Breast epithelium (tissue), 4 donors: ENCODE measurements at regions not wholly inside any gene's neighbourhood (a gene's known extent, or its start where the extent isn't known, plus 50 kb on each side); places are given as distances from the start of the nearest gene placed in this dataset.

Source experiments
- DNase-seq, 2 donors: peaks; one replicate each; pipeline ENCODE4 v3.0.0-alpha.2; 2019; ENCODE audit warnings: low spot score in 2 of 2
- H3K27ac ChIP-seq, 2 donors: fragments of 200-600 bp; sonication (generic) in 1 of 2; one replicate each; pipeline ENCODE4 v1.5.1; 2016 to 2019; ENCODE audit warnings: mild to moderate bottlenecking in 1 of 2
- H3K27me3 ChIP-seq, 2 donors: fragments of 200-600 bp; sonication (generic) in 1 of 2; one replicate each; pipeline versions ENCODE4 v1.5.1 to v1.6.0; 2017 to 2019; ENCODE audit warnings: control low read depth in 1 of 2, mild to moderate bottlenecking in 1 of 2
- H3K36me3 ChIP-seq: fragments of 200-600 bp; one replicate; pipeline ENCODE4 v1.5.1; 2019
- H3K4me1 ChIP-seq, 2 donors: fragments of 200-600 bp; sonication (generic); one replicate each; pipeline ENCODE4 v1.5.1; 2016 to 2019; ENCODE audit warnings: control low read depth in 1 of 2
- H3K4me3 ChIP-seq, 3 donors: fragments of 200-600 bp; sonication (generic); 1 replicate in 2 of 3; 2 replicates in 1 of 3; pipeline ENCODE4 v1.5.1; 2016 to 2019; ENCODE audit warnings: mild to moderate bottlenecking in 3 of 3, moderate library complexity in 2 of 3
- H3K9me3 ChIP-seq, 2 donors: fragments of 200-600 bp; sonication (generic) in 1 of 2; one replicate each; pipeline ENCODE4 v1.5.1; 2016 to 2019; ENCODE audit warnings: control low read depth in 1 of 2
- CTCF ChIP-seq, 3 donors: fragments of 450-650 bp; IDR thresholded peaks; one replicate each; pipeline ENCODE4 v1.5.1; 2016 to 2017; ENCODE audit warnings: antibody characterized with exemption in 3 of 3, mild to moderate bottlenecking in 3 of 3, moderate library complexity in 3 of 3
- POLR2A ChIP-seq: fragments of 450-650 bp; IDR thresholded peaks from one replicate; pipeline ENCODE4 v1.6.1; 2016; ENCODE audit warnings: antibody characterized with exemption, mild to moderate bottlenecking, moderate library complexity
- POLR2AphosphoS5 ChIP-seq, 3 donors: sonication (generic); formaldehyde crosslinking; IDR thresholded peaks; one replicate each; pipeline ENCODE4 v1.6.1; 2017; ENCODE audit warnings: antibody characterized with exemption in 3 of 3
- intact Hi-C: fragments of 100-400 bp; cut with DNase I; formaldehyde crosslinking; loops from one replicate; pipeline ENCODE4 v1.15.1; 2023; ENCODE audit warnings: low total_unique reads

GRCh38 chr6:102485480-102485879, 1092.0 kb downstream of the GRIK2 start:
- intact Hi-C loops: no loop called here
- Histone ChIP-seq H3K4me3 (no peak overlapping the region), H3K9me3 (no peaks in the 10 kb centered on the region), H3K36me3 (no peaks in the 10 kb centered on the region), H3K27me3 (no peaks in the 10 kb centered on the region), H3K27ac (no peak overlapping the region), H3K4me1 (no peaks in the 10 kb centered on the region)
- DNase-seq: no peak
- TF ChIP-seq CTCF (IDR thresholded peaks at IDR 0.05) (no peak), POLR2AphosphoS5 (IDR thresholded peaks at IDR 0.05) (no peak), POLR2A (no peak)

GRCh38 chr6:102474041-102474807, 1080.7 kb downstream of the GRIK2 start:
- Histone ChIP-seq H3K36me3 (no peaks in the 10 kb centered on the region), H3K4me3 (no peak overlapping the region), H3K4me1 (no peaks in the 10 kb centered on the region), H3K27me3 (no peaks in the 10 kb centered on the region), H3K27ac (no peak overlapping the region), H3K9me3 (no peaks in the 10 kb centered on the region)
- intact Hi-C loops: loop anchor here (5.0 kb wide), 1 partner anchor 868 kb away; no protein-coding TSS in a partner anchor
- no peak for DNase-seq
- TF ChIP-seq CTCF (IDR thresholded peaks at IDR 0.05) (no peak), POLR2A (no peak), POLR2AphosphoS5 (IDR thresholded peaks at IDR 0.05) (no peak)

- Histone ChIP-seq H3K9me3 (no peaks in the 10 kb centered on the region), H3K27me3 (no peaks in the 10 kb centered on the region), H3K4me3 (no peak overlapping the region), H3K4me1 (no peaks in the 10 kb centered on the region), H3K36me3 (no peaks in the 10 kb centered on the region), H3K27ac (no peak overlapping the region)
- TF ChIP-seq POLR2AphosphoS5 (IDR thresholded peaks at IDR 0.05): no peak
- TF ChIP-seq CTCF (IDR thresholded peaks at IDR 0.05): no peak
- no peak for TF ChIP-seq POLR2A
- intact Hi-C loops: no loop called here
- DNase-seq: no peak
These were observed 1065.5 kb downstream of the GRIK2 start for GRCh38 chr6:102458990-102459389.

- Histone ChIP-seq H3K27me3 (no peaks in the 10 kb centered on the region), H3K9me3 (no peaks in the 10 kb centered on the region), H3K4me1 (no peaks in the 10 kb centered on the region), H3K4me3 (no peak overlapping the region), H3K27ac (no peak overlapping the region), H3K36me3 (no peaks in the 10 kb centered on the region)
- DNase-seq: no peak
- no peak for TF ChIP-seq POLR2AphosphoS5 (IDR thresholded peaks at IDR 0.05)
- TF ChIP-seq CTCF (IDR thresholded peaks at IDR 0.05): no peak
- TF ChIP-seq POLR2A: no peak
- intact Hi-C loops: no loop called here
These were observed 1044.7 kb downstream of the GRIK2 start for GRCh38 chr6:102438171-102438570.

- DNase-seq: no peak
- intact Hi-C loops: no loop called here
These were observed 1024.0 kb downstream of the GRIK2 start for GRCh38 chr6:102417368-102417998.

More at GRCh38 chr6:102417368-102417998, 1024.0 kb downstream of the GRIK2 start:
- Histone ChIP-seq H3K36me3 (no peaks in the 10 kb centered on the region), H3K27me3 (no peaks in the 10 kb centered on the region), H3K4me1 (no peaks in the 10 kb centered on the region), H3K9me3 (no peaks in the 10 kb centered on the region), H3K27ac (no peak overlapping the region), H3K4me3 (no peak overlapping the region)
- TF ChIP-seq POLR2AphosphoS5 (IDR thresholded peaks at IDR 0.05) (no peak), POLR2A (no peak), CTCF (IDR thresholded peaks at IDR 0.05) (no peak)
